Cardiac septum (tissue), 1 donor: ENCODE measurements at regions not wholly inside any gene's neighbourhood (a gene's known extent, or its start where the extent isn't known, plus 50 kb on each side); places are given as distances from the start of the nearest gene placed in this dataset.

Experiments used
- DNase-seq: peaks from one replicate; pipeline ENCODE4 v3.0.0-alpha.2; 2020; ENCODE audit warnings: low spot score
- intact Hi-C: fragments of 100-400 bp; cut with DNase I; formaldehyde crosslinking; loops from one replicate; pipeline ENCODE4 v1.14.0; 2022
- donor health status: DM: no; HTN: no; CAD: no.

DNA sequence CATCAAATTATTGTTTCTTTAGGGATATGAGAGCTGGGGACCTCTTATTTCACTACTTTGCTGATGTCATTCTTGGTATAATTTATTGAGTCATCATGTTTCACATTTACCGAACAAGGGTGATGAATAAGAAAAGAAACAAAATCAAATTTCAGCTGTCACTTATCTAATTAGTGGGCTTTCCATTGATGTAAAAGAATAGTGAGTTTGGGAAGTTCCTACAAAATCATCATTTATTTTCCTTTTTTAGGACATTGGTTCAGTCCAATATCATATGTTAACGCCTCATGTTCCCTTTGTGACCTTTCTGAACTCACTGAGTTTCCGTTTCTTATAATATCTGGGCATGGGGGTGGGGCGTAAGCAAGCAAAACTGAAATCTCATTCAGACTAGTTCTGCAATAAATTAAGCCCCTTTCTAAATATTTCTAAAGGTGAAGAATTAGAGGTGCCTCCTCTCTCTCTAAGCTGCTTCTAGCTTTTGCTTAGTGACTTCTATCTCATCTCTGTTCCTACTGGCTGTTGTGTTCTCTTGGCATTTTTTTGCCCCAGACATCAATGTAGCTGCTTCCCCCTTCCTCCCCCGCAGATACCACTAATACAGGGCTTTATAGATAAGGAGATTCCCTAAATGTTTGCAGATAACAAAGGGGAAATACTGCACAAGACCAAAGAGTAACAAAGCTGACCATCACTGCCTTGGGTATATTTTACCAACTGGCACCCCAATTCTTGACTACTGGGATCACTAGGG, 238.0 kb upstream of the CTNNB1 start:
- no peak for DNase-seq
- intact Hi-C loops = no loop called here

DNA sequence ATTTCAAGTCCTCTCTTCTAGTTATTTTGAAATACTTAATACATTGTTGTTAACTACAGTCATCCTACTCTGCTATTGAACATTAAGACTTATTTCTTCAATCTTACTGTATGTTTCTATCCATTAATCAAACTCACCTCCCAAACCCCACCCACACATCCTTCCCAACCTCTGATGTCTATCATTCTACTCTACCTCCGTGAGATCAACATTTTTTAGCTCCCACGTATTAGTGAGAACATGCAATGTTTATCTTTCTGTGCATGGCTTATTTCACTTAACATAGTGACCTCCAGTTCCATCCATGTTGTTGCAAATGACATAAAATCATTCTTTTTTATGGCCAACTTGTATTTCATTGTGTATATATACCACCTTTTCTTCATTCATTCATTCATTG, 236.6 kb upstream of the CTNNB1 start:
- intact Hi-C loops = no loop called here
- no peak for DNase-seq

DNA sequence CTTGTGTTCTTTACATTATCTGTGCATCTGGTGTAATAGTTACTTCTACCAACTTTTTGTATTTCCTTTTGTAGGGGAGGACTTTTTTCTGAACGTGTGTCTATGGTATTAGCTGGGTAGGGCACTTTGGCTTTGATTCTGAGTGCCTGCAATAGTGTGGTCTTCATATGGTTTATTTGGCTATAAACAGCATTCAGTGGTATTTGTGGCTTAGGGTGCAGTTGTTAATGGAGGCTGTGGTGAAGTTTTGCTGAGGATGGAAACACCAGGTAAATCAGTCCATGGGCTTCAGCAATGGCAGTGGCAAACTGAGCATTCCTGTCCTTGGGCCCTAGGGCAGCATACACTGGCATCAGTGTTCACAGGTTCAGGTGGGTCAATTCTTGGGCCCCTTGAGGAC, 230.6 kb upstream of the CTNNB1 start:
- intact Hi-C loops = no loop called here
- DNase-seq = no peak

DNA sequence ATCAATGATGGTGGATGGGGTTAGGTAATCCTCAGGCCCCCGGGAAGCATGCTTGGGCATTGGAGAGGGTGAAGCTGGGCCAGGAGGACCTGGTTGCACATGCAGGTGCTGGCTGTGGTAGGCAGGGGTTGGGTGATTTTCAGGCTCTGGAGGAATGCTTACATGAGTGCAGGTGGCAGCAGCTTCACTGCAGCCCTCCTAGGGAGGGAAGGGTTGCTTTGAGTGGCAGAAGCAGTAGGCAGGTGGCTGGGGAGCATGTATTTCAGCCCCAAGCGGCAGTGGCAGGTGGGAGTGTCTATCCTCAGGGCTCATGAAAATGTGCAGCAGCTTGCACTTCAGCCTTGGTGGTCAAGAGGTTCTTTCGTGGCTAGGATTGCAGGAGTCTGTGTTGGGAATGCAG, 230.0 kb upstream of the CTNNB1 start:
- DNase-seq = no peak
- intact Hi-C loops = no loop called here

DNA sequence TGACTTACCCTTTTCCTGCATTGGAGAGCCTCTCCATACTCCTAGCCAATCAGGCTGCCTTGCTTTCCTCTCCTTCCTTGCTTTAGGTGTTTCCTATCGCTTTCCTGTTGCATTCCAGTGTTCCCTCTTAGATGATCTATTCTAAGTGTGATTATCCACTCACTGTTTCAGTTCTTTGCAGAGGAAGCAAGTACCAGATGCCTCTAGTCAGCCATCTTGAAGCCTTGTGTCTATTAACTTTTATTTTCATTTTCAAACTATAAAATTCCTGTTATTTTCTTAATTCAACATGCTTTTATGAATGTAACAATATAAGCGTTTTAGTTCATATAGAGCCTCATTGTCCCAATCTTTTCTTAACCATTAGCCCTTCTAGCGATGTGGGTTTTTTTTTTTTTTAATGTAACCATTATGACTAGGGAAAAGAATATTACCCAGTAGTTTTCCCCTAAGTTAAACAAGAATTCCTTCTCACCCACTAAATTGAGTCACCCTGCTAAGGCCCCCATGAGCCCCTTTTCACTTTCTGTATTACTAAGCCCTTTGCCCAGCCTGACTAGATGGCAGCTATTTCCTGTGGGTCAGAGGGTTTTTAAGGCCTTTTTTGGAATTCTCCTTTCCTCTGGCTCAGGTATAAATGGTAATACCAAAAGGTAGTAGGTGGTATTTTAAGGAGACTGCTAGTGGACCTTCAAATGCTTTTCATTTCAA, 229.4 kb upstream of the CTNNB1 start:
- no peak for DNase-seq
- intact Hi-C loops = loop anchor here (2.0 to 5.0 kb wide), 3 partner anchors 147 to 388 kb away; no protein-coding TSS in a partner anchor

DNA sequence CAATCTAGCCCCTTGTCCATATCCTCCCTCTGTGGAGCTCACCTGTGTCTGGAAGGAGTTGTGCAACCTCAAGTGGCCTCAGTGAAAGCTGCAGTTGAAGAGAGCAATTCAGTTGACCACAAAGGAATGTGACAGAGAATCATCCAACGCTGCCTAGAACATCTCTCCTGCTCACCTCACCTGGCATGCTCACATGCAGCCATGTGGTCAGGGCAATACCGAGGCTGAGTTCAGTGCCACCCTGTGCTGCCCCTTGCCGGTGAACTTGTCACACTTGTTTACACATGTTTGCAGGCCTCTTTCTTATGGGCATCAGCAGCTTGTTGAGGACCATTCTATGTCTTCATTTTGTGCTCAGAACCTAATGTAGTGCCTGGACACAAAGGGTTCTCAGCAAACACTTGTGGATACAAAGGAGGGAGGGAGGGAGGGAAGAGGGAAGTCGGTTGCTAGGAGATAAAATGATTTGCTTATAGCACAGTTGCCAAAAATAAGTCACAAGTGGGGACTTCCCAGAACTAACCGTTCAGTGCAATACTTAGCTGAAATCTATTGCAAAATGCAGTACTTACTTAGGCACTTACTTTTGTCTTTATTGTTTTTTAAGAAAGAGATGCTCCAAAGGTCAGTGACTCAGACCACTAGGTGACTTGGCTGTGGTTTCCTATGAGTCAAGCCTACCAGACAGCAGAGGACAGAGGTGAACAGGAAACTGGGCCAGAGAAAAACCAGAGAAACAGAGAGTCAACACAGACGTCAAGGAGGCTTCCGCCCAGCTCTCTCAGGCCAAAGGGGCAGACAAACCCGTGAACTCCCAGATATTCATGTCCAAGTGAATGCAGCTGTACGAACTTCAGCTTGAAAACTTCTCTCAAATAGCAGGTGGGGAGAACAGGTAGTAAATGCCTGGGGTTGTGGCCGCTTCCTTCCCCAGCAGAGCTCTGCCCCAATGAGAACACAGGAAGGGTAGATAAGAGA, 227.8 kb upstream of the CTNNB1 start:
- intact Hi-C loops = loop anchor here (1.0 to 5.0 kb wide), 6 partner anchors 93 to 389 kb away; partner anchors contain the start of gene CTNNB1
- no peak for DNase-seq

DNA sequence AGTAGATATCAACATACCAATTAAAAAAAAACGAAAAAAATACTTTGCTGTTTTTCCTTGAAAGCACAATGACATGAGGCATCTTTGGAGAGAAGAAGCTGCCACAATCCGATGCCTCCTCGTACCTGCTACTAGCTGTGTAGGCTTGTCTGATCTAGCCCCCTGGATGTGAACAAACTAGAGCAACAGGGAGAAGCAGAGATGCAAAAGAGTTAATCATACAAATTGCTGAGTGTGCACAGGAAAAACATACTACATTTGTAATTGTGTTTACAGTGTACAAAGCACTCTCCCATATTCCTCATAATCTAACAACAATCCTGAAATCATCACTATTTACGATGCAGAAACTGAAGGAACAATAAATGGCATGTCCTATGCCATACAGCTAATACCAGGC, 227.0 kb upstream of the CTNNB1 start:
- intact Hi-C loops = loop anchor here (1.0 to 5.0 kb wide), 3 partner anchors 145 to 390 kb away; partner anchors contain the start of gene CTNNB1

DNA sequence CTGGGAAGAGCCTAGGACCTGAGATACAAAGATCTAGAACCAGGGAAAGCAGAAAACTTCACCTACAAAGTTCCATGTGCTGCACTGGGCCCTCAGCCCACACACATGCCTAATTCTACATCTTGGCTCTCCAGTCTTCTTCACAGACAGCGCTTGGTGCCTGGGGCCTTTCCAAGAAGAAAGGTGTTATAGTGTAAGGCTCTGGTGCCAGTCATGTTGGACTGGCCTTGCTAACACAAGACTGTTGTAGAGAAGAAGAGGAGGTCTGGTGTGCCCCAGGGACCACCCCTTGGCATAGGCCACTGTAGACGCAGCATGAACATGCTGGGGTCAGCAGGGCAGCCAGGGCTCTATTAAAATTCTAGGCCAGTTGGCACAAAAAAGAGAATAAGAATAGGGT, 226.2 kb upstream of the CTNNB1 start:
- DNase-seq = no peak
- intact Hi-C loops = loop anchor here (5.0 kb wide), 2 partner anchors 144 to 391 kb away; no protein-coding TSS in a partner anchor

More for the DNA sequence above, 227.0 kb upstream of the CTNNB1 start:
- no peak for DNase-seq

DNA sequence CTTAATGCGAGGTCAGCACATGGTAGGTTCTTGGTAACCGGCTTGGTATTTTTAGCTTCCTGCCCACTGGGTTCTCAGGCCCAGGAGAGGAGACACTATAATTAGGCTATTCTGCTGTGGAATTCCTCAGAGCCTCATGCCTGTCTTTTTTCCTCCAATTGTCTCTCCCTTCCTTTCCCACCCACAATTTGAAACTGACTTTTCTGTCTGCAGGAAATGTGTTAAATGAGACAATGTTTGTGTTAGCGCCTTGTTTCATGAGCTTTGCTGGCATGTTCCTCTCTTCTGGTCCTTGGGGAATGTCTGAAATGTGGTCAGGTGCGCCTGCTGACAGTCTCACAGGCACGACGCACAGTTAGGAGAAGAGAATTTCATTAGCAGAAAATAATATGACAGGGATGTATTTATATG, 223.6 kb upstream of the CTNNB1 start:
- DNase-seq = no peak
- intact Hi-C loops = loop anchor here (1.0 kb wide), 1 partner anchor 97 kb away; no protein-coding TSS in a partner anchor

DNA sequence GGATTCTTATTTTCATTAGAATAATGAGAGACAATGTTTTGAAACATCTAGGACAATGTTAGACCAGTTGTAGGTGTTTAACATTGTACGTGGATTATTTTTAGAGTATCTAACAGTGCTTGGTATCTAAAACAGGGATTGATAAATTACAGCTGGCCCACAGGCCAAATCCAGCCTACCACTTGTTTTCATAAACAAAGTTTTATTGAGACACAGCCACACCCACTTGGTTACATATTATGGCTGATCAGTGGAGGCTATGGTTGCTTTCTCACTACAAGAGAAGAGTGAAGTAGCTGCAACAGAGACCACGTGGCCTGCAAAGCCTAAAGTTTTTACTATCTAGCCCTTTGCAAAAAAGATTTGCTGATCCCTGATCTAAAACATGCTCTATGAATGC, 223.1 kb upstream of the CTNNB1 start:
- no peak for DNase-seq
- intact Hi-C loops = no loop called here

DNA sequence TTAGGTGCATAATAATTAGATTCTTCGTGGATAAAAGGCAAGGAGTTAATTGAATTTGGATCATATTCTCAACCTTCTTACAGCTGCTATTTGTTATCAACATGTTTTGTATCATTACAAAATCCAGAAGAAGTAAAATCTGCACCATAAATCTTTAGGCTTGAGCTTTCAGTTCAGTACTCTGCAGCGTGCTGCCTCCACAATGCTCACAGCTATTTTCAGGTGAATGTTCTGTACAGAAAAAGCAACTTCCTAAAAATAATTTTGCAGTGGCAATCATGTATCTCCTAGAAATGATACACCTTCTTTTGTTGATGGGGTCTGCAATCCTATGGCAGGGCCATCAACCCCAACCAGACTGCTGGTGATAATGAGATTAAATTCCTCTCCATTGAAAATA, 220.9 kb upstream of the CTNNB1 start:
- no peak for DNase-seq
- intact Hi-C loops = no loop called here

DNA sequence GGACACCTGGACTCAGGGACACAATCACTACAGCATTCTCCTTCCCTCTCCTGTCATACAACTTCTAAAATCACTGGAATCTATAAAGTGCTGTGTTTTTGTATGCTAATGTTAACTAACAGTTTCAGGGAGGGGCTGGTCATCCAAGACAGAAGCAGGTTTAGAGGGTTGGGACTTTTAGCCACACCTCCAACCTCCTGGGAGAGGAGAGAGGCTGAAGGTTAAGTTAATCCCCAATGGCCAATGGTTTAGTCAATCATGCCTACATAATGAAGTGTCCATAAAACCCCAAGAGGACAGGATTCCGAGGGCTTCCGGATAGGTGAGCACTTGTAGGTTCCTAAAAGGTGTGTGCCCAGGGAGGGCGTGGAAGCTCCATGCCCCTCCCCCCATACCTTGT, 219.3 kb upstream of the CTNNB1 start:
- intact Hi-C loops = no loop called here
- no peak for DNase-seq

DNA sequence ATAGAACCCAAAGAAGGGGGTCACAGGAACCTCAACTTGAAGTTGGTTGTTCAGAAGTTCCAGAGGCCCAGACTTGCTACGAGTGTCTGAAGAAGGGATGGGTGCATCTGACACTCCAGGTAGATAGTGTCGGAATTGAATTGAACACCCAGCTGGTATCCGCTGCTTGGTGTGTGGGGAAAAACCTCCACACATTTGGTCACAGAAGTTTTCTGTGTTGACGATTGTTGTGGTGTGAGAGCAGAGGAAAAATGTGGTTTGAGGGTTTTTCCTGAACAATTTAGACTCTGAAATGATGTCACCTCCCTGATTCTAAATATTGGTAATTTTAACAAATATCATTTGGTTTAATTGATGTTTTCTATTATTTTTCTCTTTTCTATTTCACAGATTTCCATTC, 218.8 kb upstream of the CTNNB1 start:
- DNase-seq = no peak
- intact Hi-C loops = no loop called here

DNA sequence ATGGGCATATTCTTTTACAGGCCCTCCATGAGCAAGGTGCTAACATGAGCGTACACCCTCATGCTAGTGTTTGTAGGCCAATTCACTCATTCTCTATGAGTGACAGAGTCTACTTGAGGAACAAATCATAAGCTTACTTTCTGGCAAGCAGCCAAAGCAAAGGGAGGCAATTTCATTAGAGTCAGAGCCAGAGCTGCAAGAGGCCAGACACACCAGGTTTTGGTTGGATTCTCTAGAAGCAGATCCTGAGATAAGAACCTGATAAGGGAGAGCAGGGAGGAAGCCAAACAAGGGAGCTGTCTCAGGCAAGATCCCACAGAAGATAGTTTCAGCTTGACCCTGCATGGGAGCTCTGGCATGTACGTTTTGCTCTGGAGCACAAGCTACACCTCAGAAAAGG, 214.1 kb upstream of the CTNNB1 start:
- intact Hi-C loops = no loop called here
- DNase-seq = no peak

DNA sequence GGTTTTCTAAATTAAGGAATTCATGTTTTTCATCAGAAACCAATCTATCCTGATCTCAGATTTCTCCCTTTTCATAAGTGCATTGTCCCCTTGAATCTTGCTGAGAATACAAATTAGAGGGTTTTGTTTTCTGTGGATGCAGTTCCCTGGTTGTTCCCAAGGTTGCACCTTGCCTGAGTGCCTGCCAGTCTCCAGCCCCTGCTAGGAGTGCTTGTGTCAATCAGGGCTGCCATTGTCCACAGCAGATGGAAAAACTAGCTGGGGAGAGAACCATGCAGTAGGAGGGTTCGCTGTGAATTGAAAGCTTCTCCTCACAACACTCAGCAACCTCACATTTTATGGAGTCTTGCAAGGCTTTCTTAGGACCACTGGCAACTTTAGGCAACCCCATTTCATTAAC, 210.8 kb upstream of the CTNNB1 start:
- intact Hi-C loops = no loop called here
- no peak for DNase-seq

DNA sequence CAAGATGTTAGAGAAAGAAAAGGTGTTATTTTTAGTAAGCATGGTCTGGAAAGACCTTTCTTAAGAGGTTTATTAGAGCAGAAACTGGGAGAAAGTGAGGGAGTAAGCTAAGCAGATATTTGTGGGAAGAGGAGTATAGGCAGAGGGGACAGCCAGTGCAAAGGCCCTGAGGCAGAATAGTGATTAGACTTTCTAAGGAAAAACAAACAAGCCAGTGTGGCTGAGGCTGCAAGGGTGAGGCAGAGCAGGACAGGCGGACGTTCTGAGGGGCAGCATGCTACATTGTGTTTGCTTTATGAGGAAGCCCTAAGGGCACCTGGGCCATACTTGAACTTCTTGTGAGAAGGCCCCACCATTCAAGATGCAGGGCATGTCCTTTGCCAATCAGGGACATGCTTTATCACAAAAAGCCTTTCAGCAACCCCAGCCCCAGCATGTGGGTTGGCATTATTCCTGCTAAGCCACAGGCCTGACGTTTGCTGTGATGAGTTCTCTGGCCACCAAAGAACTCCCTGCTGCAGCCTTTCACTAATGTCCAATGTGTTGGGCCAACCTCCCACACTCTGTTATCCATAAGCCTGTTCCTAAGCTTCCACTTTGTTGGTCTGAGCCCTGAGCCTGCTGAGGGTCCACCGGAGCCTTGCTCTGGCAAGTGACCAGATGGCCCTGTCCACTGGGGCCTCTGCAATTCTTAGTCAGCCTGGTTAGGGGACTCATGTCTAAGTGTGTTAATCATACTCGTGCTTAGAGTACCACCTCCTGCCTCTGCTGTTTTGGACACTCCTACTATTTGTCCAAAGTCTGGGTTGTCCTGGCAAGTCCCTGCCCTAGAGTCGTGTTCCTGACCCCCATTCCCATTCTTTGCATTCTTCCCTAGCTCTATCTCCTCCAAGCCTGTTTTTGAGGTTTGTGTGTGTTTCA, 209.9 kb upstream of the CTNNB1 start:
- no peak for DNase-seq
- intact Hi-C loops = no loop called here

DNA sequence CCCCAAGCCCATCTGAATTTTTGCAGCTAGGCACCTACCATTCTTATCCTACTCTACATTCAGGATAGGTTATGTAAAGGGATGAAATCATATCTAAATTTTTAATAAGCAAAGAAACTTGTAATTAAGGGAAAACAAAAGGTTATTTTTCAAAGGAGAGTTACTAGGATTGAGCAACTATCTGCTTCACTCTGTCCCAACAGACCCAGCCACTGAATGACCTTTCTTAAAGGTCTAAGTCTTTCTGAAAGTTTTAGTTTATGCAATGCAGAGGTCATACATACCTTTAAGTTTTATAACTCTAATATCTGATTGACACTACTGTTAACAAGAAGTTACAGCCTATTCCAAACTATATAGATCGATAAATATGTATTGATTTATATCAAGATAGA, 209.2 kb upstream of the CTNNB1 start:
- DNase-seq = no peak
- intact Hi-C loops = no loop called here

DNA sequence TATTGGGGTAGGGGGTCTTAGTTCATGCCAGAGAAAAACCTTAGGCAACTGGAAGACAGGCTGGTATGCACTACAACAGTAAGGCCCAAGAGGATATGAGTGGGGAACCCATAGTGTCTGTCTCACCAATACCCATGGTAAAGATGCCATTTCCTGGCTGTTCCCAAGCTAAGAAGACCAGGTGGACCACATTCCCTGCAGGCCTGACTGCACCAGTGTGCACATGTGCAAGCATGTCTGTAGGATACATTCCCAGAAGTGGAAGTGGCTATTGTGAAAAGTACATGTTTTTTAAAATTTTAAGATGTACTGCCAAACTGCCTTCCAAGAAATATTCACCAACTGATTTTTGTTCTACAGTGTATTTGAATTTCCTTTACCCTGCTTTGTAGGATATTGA, 207.3 kb upstream of the CTNNB1 start:
- no peak for DNase-seq
- intact Hi-C loops = no loop called here

DNA sequence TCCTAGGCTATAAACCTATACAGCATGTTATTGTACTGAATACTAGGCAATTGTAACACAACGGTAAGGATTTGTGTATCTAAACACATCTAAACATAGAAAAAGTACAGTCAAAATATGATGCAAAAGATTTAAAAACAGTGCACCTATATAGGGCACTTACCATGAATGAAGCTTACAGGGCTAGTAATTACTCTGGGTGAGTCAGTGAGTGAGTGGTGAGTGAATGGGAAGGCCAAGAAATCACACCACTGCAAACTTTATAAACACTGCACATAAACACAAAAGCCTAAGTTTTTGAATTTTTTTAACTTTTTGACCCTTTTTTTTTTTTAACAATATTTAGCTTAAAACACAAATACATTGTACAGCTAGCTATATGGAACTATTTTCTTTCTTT, 204.7 kb upstream of the CTNNB1 start:
- DNase-seq = no peak
- intact Hi-C loops = no loop called here
